A549 (cell line): ENCODE measurements at regions not wholly inside any gene's neighbourhood (a gene's known extent, or its start where the extent isn't known, plus 50 kb on each side); places are given as distances from the start of the nearest gene placed in this dataset.

Experiments
- ATAC-seq, 2 experiments: fragments of 200-7000 bp in 1 of 2; fragments of >200 bp in 1 of 2; cut with Nextera tagmentation in 1 of 2; cut with Tn5 transposase in 1 of 2; 3 replicates each; pipeline versions ENCODE4 v1.8.0 to v1.9.1; 2018 to 2020; ENCODE audit warnings: mild to moderate bottlenecking in 1 of 2, moderate library complexity in 1 of 2
- CTCF ChIA-PET: fragments of 300-600 bp; sonication (Branson Sonifier 250); formaldehyde crosslinking; extraction: SDS; loops from one replicate; lab custom pipeline; 2021; ENCODE audit warnings: antibody characterized with exemption, inconsistent platforms; lab: Yijun Ruan, JAX
- POLR2A ChIA-PET: fragments of 350-600 bp; formaldehyde crosslinking; extraction: SDS; loops from one replicate; lab custom pipeline; 2021; ENCODE audit warnings: antibody characterized with exemption, inconsistent platforms; lab: Yijun Ruan, JAX
- DNase-seq, 2 experiments: peaks; one replicate each; pipeline versions ENCODE4 v3.0.0 to v3.0.0-alpha.2; 2011 to 2016; ENCODE audit warnings: low read depth in 1 of 2, low spot score in 1 of 2
- FAIRE-seq: peaks from 2 replicates; lab custom pipeline; 2011; peaks lifted over from hg19 to GRCh38; lab: Jason Lieb, UNC
- H3K27ac ChIP-seq, 2 experiments: fragments of >200 bp; sonication (Bioruptor Twin); formaldehyde crosslinking; 3 replicates each; pipeline ENCODE4 v1.5.1; 2016 to 2017
- H3K4me1 ChIP-seq: fragments of >200 bp; sonication (Bioruptor Twin); formaldehyde crosslinking; 3 replicates; pipeline ENCODE4 v1.6.1; 2016
- H3K4me2 ChIP-seq: fragments of >200 bp; sonication (Bioruptor Twin); formaldehyde crosslinking; 3 replicates; pipeline ENCODE4 v1.6.1; 2016
- H3K4me3 ChIP-seq: fragments of >200 bp; sonication (Bioruptor Twin); formaldehyde crosslinking; 3 replicates; pipeline ENCODE4 v1.5.1; 2016
- H3K9me3 ChIP-seq: fragments of >200 bp; sonication (Bioruptor Twin); formaldehyde crosslinking; 3 replicates; pipeline ENCODE4 v1.6.1; 2016
- ATOH8 ChIP-seq: fragments of 250-450 bp; sonication (Bioruptor Pico); IDR thresholded peaks from 2 replicates; pipeline ENCODE4 v1.5.0; 2020; ENCODE audit warnings: low read depth, mild to moderate bottlenecking, moderate library complexity
- CBX8 ChIP-seq: fragments of 200-600 bp; sonication (generic); IDR thresholded peaks from 2 replicates; pipeline ENCODE4 v1.6.1; 2016
- CEBPB ChIP-seq, 2 experiments: fragments of >200 bp in 1 of 2; sonication (Bioruptor Twin) in 1 of 2; formaldehyde crosslinking in 1 of 2; IDR thresholded peaks; 2 replicates each; pipeline ENCODE4 v1.6.1; 2012 to 2016
- E2F6 ChIP-seq: IDR thresholded peaks from 2 replicates; pipeline ENCODE4 v1.6.1; 2012; ENCODE audit warnings: low read depth, borderline replicate concordance
- ESRRA ChIP-seq: fragments of 150-350 bp; IDR thresholded peaks from 2 replicates; pipeline ENCODE4 v1.6.1; 2014; ENCODE audit warnings: mild to moderate bottlenecking, low read length, borderline replicate concordance
- FOSL2 ChIP-seq, 2 experiments: fragments of 450-650 bp in 1 of 2; fragments of >200 bp in 1 of 2; sonication (Bioruptor Twin) in 1 of 2; formaldehyde crosslinking; IDR thresholded peaks; 2 replicates each; pipeline versions ENCODE4 v1.5.0 to v1.6.1; 2016 to 2020; ENCODE audit warnings: mild to moderate bottlenecking in 1 of 2, moderate library complexity in 1 of 2
- FOXS1 ChIP-seq: fragments of 250-450 bp; sonication (Bioruptor Pico); IDR thresholded peaks from 2 replicates; pipeline ENCODE4 v1.5.0; 2020; ENCODE audit warnings: mild to moderate bottlenecking, moderate library complexity
- GATA3 ChIP-seq: IDR thresholded peaks from 2 replicates; pipeline ENCODE4 v1.6.1; 2012; ENCODE audit warnings: borderline replicate concordance
- HDAC2 ChIP-seq: fragments of 200-600 bp; sonication (generic); IDR thresholded peaks from 2 replicates; pipeline ENCODE4 v1.6.1; 2016
- HES2 ChIP-seq: fragments of >200 bp; sonication (Bioruptor Twin); formaldehyde crosslinking; IDR thresholded peaks from 2 replicates; pipeline ENCODE4 v1.6.1; 2016
- HEYL ChIP-seq: fragments of 250-450 bp; sonication (Bioruptor Pico); IDR thresholded peaks from 2 replicates; pipeline ENCODE4 v1.8.0; 2021; ENCODE audit warnings: mild to moderate bottlenecking, moderate library complexity
- HOXA7 ChIP-seq: fragments of 250-450 bp; sonication (Bioruptor Pico); IDR thresholded peaks from 2 replicates; pipeline ENCODE4 v1.5.0; 2020; ENCODE audit warnings: mild to moderate bottlenecking, moderate library complexity
- JUN ChIP-seq, 2 experiments: fragments of >200 bp; sonication (Bioruptor Twin); formaldehyde crosslinking; IDR thresholded peaks; 2 replicates in 1 of 2; 3 replicates in 1 of 2; pipeline ENCODE4 v1.6.1; 2016 to 2017
- JUNB ChIP-seq: fragments of >200 bp; sonication (Bioruptor Twin); formaldehyde crosslinking; IDR thresholded peaks from 2 replicates; pipeline ENCODE4 v1.6.1; 2016
- KDM1A ChIP-seq: fragments of 200-600 bp; sonication (generic); IDR thresholded peaks from 2 replicates; pipeline ENCODE4 v1.6.1; 2016; ENCODE audit warnings: low read depth, mild to moderate bottlenecking
- KDM5A ChIP-seq: fragments of 200-600 bp; sonication (generic); IDR thresholded peaks from 2 replicates; pipeline ENCODE4 v1.6.1; 2016; ENCODE audit warnings: antibody characterized with exemption, mild to moderate bottlenecking
- MAZ ChIP-seq: fragments of 150-350 bp; IDR thresholded peaks from 2 replicates; pipeline ENCODE4 v1.6.1; 2014; ENCODE audit warnings: antibody characterized with exemption, low read depth, low read length, borderline replicate concordance
- NPAS2 ChIP-seq: fragments of 250-450 bp; sonication (Bioruptor Pico); IDR thresholded peaks from 2 replicates; pipeline ENCODE4 v1.8.0; 2022; ENCODE audit warnings: mild to moderate bottlenecking, moderate library complexity, borderline replicate concordance
- NR3C1 ChIP-seq: fragments of >200 bp; sonication (Bioruptor Twin); formaldehyde crosslinking; IDR thresholded peaks from 3 replicates; pipeline ENCODE4 v1.6.1; 2017
- PHF8 ChIP-seq: fragments of 200-600 bp; sonication (generic); IDR thresholded peaks from 2 replicates; pipeline ENCODE4 v1.6.1; 2016; ENCODE audit warnings: low read depth, mild to moderate bottlenecking, antibody characterized with exemption, moderate library complexity, borderline replicate concordance
- POLR2A ChIP-seq: IDR thresholded peaks from 2 replicates; pipeline ENCODE4 v1.6.1; 2012; ENCODE audit warnings: mild to moderate bottlenecking, low read length
- RAD21 ChIP-seq, 2 experiments: fragments of >200 bp in 1 of 2; sonication (Bioruptor Twin) in 1 of 2; formaldehyde crosslinking in 1 of 2; IDR thresholded peaks in 1 of 2; conservative IDR thresholded peaks in 1 of 2; 2 replicates in 1 of 2; 3 replicates in 1 of 2; pipeline ENCODE4 v1.6.1; 2012 to 2018; ENCODE audit warnings: inconsistent platforms in 1 of 2
- RARB ChIP-seq: fragments of 250-450 bp; sonication (Bioruptor Pico); IDR thresholded peaks from 2 replicates; pipeline ENCODE4 v1.8.0; 2021; ENCODE audit warnings: mild to moderate bottlenecking, moderate library complexity
- RCOR1 ChIP-seq: fragments of 150-350 bp; IDR thresholded peaks from 2 replicates; pipeline ENCODE4 v1.6.1; 2014; ENCODE audit warnings: antibody characterized with exemption, low read length, low read depth
- RNF2 ChIP-seq: fragments of 200-600 bp; sonication (generic); IDR thresholded peaks from 2 replicates; pipeline ENCODE4 v1.6.1; 2016; ENCODE audit warnings: low read depth, mild to moderate bottlenecking, antibody characterized with exemption, moderate library complexity, borderline replicate concordance
- SMC3 ChIP-seq: fragments of >200 bp; sonication (Bioruptor Twin); formaldehyde crosslinking; IDR thresholded peaks from 3 replicates; pipeline ENCODE4 v1.6.1; 2018; ENCODE audit warnings: inconsistent platforms
- ZSCAN20 ChIP-seq: fragments of 250-450 bp; sonication (Bioruptor Pico); IDR thresholded peaks from 2 replicates; pipeline ENCODE4 v1.8.0; 2022; ENCODE audit warnings: mild to moderate bottlenecking, moderate library complexity
- WGBS: methylation state at CpG from one replicate; pipeline ENCODE4 v1.1.6; 2017; ENCODE audit errors: missing lambda C conversion rate; 5-methylcytosine and 5-hydroxymethylcytosine counted together
- TF ChIP-seq, protein P1 (sequence below): IDR thresholded peaks from 2 replicates; pipeline ENCODE4 v1.6.1; 2012
- TF ChIP-seq, protein P2 (sequence below): fragments of 200-600 bp; sonication (generic); IDR thresholded peaks from 2 replicates; pipeline ENCODE4 v1.6.1; 2016; ENCODE audit warnings: antibody characterized with exemption, mild to moderate bottlenecking, moderate library complexity
- TF ChIP-seq, protein P3 (sequence below): fragments of >200 bp; sonication (Bioruptor Twin); formaldehyde crosslinking; IDR thresholded peaks from 3 replicates; pipeline ENCODE4 v1.6.1; 2016
- TF ChIP-seq, protein P4 (sequence below): fragments of >200 bp; sonication (Bioruptor Twin); formaldehyde crosslinking; IDR thresholded peaks from 3 replicates; pipeline ENCODE4 v1.5.1; 2016

- no peak overlapping the region for H3K4me2 ChIP-seq
- H3K9me3 ChIP-seq, result no peaks in the 10 kb centered on the region
- TF ChIP-seq CBX8 (no peak), GATA3 (no peak), HEYL (CRISPR knock-in tag) (no peak), HDAC2 (no peak), RNF2 (no peak), CEBPB (IDR thresholded peaks at IDR 0.05) (no peak), NPAS2 (no peak), RARB (CRISPR knock-in tag) (no peak), JUNB (no peak), NR3C1 (no peak), PHF8 (no peak), POLR2A (no peak), ESRRA (no peak), FOXS1 (no peak), ATOH8 (CRISPR knock-in tag) (no peak), SMC3 (no peak)
- TF ChIP-seq, protein P1, sequence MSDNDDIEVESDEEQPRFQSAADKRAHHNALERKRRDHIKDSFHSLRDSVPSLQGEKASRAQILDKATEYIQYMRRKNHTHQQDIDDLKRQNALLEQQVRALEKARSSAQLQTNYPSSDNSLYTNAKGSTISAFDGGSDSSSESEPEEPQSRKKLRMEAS, result no peak
- TF ChIP-seq, protein P2, sequence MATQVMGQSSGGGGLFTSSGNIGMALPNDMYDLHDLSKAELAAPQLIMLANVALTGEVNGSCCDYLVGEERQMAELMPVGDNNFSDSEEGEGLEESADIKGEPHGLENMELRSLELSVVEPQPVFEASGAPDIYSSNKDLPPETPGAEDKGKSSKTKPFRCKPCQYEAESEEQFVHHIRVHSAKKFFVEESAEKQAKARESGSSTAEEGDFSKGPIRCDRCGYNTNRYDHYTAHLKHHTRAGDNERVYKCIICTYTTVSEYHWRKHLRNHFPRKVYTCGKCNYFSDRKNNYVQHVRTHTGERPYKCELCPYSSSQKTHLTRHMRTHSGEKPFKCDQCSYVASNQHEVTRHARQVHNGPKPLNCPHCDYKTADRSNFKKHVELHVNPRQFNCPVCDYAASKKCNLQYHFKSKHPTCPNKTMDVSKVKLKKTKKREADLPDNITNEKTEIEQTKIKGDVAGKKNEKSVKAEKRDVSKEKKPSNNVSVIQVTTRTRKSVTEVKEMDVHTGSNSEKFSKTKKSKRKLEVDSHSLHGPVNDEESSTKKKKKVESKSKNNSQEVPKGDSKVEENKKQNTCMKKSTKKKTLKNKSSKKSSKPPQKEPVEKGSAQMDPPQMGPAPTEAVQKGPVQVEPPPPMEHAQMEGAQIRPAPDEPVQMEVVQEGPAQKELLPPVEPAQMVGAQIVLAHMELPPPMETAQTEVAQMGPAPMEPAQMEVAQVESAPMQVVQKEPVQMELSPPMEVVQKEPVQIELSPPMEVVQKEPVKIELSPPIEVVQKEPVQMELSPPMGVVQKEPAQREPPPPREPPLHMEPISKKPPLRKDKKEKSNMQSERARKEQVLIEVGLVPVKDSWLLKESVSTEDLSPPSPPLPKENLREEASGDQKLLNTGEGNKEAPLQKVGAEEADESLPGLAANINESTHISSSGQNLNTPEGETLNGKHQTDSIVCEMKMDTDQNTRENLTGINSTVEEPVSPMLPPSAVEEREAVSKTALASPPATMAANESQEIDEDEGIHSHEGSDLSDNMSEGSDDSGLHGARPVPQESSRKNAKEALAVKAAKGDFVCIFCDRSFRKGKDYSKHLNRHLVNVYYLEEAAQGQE, result no peak
- TF ChIP-seq, protein P3, sequence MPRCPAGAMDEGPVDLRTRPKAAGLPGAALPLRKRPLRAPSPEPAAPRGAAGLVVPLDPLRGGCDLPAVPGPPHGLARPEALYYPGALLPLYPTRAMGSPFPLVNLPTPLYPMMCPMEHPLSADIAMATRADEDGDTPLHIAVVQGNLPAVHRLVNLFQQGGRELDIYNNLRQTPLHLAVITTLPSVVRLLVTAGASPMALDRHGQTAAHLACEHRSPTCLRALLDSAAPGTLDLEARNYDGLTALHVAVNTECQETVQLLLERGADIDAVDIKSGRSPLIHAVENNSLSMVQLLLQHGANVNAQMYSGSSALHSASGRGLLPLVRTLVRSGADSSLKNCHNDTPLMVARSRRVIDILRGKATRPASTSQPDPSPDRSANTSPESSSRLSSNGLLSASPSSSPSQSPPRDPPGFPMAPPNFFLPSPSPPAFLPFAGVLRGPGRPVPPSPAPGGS, result no peak
- TF ChIP-seq, protein P4, sequence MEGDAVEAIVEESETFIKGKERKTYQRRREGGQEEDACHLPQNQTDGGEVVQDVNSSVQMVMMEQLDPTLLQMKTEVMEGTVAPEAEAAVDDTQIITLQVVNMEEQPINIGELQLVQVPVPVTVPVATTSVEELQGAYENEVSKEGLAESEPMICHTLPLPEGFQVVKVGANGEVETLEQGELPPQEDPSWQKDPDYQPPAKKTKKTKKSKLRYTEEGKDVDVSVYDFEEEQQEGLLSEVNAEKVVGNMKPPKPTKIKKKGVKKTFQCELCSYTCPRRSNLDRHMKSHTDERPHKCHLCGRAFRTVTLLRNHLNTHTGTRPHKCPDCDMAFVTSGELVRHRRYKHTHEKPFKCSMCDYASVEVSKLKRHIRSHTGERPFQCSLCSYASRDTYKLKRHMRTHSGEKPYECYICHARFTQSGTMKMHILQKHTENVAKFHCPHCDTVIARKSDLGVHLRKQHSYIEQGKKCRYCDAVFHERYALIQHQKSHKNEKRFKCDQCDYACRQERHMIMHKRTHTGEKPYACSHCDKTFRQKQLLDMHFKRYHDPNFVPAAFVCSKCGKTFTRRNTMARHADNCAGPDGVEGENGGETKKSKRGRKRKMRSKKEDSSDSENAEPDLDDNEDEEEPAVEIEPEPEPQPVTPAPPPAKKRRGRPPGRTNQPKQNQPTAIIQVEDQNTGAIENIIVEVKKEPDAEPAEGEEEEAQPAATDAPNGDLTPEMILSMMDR, result no peak
- TF ChIP-seq, all 56 proteins: peak for 0
- 32% methylated on average over 9 of the region's 9 CpGs for WGBS
- no peak overlapping the region for H3K27ac ChIP-seq
- no peak for DNase-seq
- CTCF ChIA-PET, result no interaction called here
- FAIRE-seq, result no peak
- no peak for ATAC-seq
- no peak overlapping the region for H3K4me3 ChIP-seq
- POLR2A ChIA-PET, result no interaction called here
- H3K4me1 ChIP-seq, result no peaks in the 10 kb centered on the region
Measured at GRCh38 chr16:65318138-65318537, 196.3 kb upstream of the CDH11 start.

DNA sequence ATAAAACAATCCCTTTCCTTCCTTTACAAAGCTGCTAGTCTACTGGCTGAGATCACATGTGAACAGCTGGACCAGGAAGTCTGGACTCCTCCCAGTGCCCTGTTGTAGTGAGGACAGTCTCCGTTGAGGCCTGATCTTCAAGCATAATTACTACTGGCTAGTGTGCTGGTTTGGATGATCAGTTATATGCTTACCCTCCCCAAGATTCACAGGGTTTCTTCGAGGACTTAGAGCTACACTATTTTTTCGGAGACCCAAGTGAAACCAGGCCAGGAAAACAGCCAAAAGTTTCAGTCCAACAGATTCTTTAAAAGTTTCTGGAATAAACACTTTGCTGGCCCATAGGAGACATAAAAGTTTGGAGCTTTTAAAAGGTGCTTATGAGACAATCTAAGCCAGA lies 194.9 kb upstream of the CDH11 start:
- TF ChIP-seq FOSL2 (IDR thresholded peaks at IDR 0.05) (no peak), FOSL2 (CRISPR knock-in tag; IDR thresholded peaks at IDR 0.05) (no peak), ZSCAN20 (CRISPR knock-in tag) (no peak), RCOR1 (no peak), HOXA7 (CRISPR knock-in tag) (no peak), CBX8 (no peak), HES2 (no peak), KDM1A (no peak), KDM5A (no peak), E2F6 (no peak), MAZ (no peak), RAD21 (conservative IDR thresholded peaks at IDR 0.05 in 1 of 2, IDR thresholded peaks at IDR 0.05 in 1 of 2) (no peak), ESRRA (no peak), JUN (IDR thresholded peaks at IDR 0.05) (no peak), RNF2 (no peak)
- TF ChIP-seq, all 56 proteins: peak for 0
- Histone ChIP-seq H3K4me2 (no peak overlapping the region), H3K4me3 (no peak overlapping the region), H3K9me3 (no peaks in the 10 kb centered on the region), H3K4me1 (no peaks in the 10 kb centered on the region), H3K27ac (no peak overlapping the region)
- no peak for ATAC-seq
- CTCF ChIA-PET, result no interaction called here
- WGBS, result 2% methylated on average over 3 of the region's 3 CpGs
- DNase-seq, result no peak
- POLR2A ChIA-PET, result no interaction called here
- FAIRE-seq, result no peak
